CD4-positive, alpha-beta T cell treated with Interleukin-2 at 100 ng/mL for 4 hours (primary cell): ENCODE measurements at regions not wholly inside any gene's neighbourhood (a gene's known extent, or its start where the extent isn't known, plus 50 kb on each side); places are given as distances from the start of the nearest gene placed in this dataset.
A peak's percentile ranks its signal among the peaks of the same experiment; 100 is the strongest.
"Not testable (repeated sequence)": the region's sequence is repeated elsewhere in the genome, so short reads cannot be mapped to it uniquely, and the experiment has no call there.

Experiments
- DNase-seq: peaks from one replicate; pipeline ENCODE4 v3.0.0-alpha.2; 2020; ENCODE audit warnings: low spot score

DNA sequence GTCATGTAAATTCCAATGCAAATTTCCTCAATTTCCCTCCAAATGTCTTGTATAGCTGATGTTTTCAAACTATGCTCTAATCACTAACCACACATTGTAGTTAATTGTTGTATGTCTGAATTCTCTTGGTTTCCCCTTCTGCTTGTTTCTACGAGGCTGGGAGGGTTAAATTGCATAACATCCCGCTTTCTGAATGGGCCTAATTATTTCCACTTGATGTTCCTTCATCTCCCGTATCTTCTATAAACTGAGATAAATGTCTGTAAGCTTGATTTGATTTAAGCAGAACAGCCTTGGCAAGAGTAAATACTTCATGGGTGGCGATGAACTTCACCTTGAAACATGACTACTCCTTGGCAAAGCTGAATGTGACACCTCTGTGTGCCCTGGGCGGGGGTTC is 72.2 kb downstream of the SERINC2 start:
- no peak for DNase-seq

DNA sequence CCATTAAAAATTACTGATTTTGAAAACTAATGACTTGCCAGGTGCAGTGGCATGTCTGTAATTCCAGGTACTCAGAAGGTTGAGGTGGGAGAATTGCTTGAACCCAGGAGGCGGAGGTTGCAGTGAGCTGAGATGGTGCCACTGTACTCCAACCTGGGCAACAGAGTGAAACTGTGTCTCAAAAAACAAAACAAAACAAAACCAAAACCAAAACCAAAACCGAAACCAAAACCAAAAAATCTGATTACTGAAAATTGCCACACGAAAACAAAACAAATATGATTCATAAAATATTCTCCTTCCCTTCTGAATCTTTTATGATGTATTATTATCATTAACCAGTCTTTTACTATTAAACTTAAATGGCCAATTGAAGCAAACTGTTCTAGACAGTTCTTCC is 74.1 kb downstream of the SERINC2 start:
- peak; percentile 46 for DNase-seq

DNA sequence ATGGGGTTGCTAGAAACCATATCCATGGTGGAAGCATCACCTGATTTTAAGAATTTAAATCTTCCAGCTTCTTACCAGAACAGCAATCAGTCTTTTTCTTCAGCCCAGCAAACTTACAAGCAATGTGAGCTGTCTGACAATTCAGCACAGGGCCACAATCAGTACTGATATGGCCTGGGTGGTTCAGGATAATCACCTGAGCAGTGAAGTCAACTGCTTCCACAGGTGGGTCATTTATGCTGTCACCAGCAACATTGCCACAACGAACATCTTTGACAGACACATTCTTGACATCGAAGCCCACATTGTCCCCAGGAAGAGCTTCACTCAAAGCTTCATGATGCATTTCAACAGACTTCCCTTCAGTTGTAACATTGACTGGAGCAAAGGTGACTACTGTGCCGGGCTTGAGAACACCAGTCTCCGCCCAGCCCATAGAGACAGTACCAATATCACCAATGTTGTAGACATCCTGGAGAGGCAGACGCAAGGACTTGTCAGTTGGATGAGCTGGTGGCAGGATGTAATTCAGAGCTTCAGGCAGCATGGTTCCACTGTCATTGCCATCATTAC is 74.8 kb downstream of the SERINC2 start:
- no peak for DNase-seq

DNA sequence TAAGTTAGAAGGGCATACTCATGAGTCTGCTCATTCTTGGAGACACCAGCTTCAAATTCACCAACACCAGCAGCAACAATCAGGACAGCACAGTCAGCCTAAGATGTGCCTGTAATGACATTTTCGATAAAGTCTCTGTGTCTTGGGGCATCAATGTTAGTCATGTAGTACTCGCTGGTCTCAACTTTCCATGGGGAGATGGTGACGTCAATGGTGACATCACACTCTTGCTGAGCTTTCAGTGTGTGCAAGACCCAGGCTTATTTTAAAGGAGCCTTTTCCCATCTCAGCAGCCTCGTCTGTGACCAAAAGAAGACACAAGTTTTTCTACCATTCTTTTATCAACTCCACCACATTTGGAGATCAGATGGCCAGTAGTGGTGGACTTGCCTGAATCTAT is 75.5 kb downstream of the SERINC2 start:
- no peak for DNase-seq

DNA sequence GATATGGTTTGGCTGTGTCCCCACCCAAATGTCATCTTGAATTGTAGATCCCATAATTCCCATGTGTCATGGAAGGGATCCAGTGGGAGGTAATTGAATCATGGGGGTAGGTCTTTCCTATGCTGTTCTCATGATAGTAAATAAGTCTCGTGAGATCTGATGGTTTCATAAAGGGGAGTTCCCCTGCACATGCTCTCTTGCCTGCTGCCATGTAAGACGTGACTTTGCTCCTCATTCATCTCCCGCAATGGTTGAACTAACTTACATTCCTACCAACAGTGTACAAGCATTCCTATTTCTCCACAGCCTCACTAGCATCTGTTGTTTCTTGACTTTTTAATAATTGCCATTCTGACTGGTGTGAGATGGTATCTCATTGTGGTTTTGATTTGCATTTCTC is 76.6 kb downstream of the SERINC2 start:
- DNase-seq, result not testable (repeated sequence)

DNA sequence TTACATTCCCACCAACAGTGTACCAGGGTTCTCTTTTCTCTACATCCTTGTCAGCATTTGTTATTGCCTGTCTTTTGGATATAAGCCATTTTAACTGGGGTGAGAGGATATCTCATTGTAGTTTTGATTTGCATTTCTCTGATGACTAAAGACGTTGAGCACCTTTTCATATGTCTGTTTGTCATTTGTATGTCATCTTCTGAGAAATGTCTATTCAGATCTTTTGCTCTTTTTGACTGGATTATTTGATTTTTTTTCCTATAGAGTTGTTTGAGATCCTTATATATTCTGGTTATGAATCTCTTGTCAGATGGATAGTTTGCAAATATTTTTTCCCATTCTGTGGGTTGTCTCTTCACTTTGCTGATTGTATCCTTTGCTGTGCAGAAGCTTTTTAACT is 77.6 kb downstream of the SERINC2 start:
- not testable (repeated sequence) for DNase-seq

DNA sequence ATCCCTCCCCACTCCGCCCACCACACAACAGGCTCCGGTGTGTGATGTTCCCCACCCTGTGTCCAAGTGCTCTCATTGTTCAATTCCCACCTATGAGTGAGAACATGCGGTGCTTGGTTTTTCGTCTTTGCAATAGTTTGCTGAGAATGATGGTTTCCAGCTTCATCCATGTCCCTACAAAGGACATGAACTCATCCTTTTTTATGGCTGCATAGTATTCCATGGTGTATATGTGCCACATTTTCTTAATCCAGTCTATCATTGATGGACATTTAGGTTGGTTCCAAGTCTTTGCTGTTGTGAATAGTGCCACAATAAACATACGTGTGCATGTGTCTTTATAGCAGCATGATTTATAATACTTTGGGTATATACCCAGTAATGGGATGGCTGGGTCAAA is 81.0 kb upstream of the TINAGL1 start:
- not testable (repeated sequence) for DNase-seq

DNA sequence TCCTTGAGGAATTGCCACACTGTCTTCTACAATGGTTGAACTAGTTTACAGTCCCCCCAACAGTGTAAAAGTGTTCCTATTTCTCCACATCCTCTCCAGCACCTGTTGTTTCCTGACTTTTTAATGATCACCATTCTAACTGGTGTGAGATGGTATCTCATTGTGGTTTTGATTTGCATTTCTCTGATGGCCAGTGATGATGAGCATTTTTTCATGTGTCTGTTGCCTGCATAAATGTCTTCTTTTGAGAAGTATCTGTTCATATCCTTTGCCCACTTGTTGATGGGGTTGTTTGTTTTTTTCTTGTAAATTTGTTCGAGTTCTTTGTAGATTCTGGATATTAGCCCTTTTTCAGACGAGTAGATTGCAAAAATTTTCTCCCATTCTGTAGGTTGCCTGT is 80.5 kb upstream of the TINAGL1 start:
- DNase-seq, result not testable (repeated sequence)

DNA sequence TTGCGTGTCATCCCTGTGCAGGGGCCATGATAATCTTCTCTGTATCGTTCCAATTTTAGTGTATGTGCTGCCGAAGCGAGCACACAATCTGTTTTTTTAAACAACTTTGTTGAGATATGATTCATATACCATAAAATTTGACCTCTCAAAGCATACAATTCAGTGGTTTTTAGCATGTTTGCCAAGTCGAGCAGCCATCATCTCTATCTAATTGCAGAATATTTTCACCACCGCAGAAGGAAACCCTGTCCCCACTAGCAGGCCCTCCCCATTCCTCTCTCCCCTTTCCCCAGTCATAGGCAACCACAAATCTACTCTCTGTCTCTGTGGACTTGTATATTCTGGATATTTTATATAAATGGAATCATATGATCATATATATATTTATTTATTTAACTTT is 78.7 kb upstream of the TINAGL1 start:
- DNase-seq, result no peak

DNA sequence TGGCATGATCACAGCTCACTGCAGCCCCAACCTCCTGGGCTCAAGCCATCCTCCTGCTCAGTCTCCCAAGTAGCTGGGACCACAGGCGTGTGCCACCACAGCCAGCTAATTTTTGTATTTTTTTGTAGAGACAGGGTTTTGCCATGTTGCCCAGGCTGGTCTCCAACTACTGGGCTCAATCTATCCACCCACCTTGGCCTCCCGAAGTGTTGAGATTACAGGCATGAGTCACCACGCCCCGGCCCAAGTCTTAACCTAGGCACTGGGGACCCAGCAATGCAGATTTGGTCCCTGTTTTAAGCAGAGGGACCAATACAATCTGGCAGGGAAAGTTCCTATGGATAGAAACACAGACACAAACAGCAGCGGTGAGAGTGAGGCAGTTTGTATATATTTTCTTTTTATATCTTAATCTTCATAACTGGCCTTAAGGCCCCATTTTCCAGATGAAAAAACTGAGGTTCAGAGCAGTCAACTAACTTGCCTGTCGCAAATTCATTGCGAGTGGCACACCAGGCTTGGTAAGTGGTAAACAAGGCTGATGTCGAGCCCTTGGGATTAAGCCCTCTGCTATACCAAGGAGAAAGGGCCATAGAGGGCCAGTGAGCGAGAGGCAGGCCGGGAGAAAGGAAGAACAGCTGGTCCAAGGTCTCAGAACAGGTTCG is 77.8 kb upstream of the TINAGL1 start:
- DNase-seq, result no peak

DNA sequence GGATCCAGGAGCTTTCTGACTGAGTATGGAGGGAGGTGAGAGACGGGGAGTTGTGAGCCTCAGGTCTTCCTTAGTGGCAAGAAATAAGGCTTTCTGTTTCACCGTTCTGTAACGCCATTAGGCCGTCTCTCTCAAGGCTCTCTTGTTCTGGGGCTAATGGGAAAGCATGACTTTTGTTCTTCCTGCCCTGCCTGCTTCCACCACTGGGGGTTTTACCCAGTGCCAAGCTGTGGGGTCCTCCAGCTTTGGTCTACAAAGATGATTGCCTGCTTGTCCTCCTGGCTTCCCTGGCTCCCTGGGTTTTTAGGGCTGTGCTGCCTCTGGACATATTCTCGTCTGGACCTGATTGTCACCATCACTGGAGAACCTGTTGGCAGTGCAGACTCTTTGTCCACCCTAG is 74.8 kb upstream of the TINAGL1 start:
- DNase-seq, result no peak

DNA sequence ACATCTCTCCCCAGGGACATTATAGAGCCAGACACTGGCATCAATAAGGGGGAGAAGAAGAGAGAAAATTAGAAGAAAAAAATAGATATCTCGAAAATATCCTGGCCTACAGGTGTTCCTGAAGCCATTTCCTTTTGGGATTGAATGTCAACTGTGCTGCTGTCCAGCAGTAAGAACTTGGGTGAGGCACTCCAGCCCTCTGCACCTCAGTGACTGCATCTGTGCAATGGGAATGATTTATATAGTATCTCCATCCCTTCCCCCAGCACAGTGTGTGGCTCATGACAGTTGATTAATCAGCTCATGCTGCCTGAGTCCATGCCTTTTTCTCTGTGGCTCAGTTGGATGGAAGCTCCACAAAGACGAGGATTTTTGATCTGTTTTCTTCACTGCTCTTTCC is 74.1 kb upstream of the TINAGL1 start:
- DNase-seq, result no peak

DNA sequence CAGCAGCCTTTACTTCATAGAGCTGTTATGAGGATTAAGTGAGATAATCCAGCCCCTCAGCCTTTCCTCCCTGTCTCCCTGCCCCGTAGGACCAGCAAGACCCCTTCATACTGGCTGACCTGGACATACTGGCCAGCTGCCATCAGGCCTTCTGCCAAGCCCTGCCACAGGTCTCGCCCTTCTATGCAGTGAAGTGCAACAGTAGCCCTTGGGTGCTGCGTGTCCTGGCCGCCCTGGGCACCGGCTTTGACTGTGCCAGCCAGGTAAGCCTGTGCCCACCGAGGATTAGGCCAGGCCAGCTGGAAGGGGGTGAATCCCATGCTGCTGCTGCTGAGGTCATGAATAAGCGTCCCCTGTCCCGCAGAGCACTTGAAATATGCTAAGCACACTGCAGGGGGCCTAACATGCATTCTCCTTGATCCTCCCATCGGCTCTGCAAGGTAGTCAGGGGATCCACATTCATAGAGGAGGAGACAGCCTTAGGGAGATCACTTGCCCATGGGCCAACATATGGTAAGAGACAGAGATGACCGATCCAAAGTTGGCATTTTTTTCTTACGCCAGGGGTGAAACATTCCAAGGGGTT is 73.3 kb upstream of the TINAGL1 start:
- no peak for DNase-seq

DNA sequence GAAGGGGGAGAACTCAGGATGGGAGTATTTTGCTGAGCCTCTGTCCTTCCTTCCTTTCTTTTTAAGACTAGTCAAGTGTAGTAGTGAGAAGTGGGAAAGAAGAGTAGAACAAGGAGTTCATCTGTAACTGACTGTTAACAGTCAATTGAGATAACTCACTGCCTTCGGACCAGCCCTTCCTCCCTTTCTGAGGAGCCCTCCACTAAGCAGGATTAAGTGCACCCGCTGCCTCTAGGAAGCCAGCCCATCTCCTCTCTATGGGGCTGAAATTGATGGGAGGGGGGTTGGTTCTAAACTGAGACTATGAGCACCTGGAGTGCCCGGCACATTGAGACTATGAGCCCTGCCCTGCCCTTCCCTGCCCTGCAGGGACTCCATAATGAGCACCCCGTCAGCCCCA is 72.7 kb upstream of the TINAGL1 start:
- no peak for DNase-seq

DNA sequence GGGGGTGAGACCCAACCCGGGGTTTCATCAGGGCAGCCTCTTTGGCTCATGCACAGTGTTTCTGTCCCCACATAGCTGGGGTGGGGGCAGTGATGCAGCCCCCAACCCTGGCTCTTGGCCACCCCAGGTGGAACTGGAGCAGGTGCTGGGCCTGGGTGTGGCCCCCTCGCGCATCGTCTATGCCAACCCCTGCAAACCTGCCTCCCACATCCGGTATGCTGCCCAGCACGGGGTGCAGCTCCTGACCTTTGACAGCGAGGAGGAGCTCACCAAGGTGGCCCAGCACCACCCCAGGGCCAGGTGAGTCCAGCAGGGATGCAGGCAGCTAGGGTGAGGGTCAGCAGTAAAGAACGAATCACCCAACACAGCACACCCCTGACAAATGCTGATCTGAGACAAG is 72.3 kb upstream of the TINAGL1 start:
- no peak for DNase-seq

DNA sequence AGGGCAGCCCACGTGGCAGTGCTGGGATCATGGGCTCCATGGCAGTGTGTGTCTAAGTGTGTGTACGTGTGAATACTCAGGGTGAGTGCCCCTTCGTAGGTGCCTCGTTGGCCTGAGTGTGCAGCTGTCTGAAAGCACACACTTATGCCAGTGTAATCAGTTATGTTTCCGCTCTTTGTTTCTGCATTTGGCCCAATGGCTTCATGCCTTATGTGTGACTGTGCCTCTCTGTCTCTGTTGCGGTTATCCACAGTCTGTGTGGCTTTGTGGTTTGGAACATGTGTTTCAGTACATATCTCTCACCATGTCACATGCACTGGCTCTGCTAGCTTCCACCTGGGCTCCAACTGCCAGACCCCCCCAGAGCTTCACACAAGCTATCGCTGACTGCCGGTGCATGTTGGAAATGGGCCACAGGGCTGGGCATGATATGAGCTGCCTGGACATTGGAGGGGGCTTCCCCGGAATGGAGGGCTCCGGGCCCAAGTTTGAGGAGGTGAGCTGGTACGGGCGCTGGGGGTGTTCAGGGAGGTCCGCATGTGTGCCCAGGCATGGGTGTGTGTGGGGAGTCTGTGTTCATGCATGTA is 70.3 kb upstream of the TINAGL1 start:
- no peak for DNase-seq

DNA sequence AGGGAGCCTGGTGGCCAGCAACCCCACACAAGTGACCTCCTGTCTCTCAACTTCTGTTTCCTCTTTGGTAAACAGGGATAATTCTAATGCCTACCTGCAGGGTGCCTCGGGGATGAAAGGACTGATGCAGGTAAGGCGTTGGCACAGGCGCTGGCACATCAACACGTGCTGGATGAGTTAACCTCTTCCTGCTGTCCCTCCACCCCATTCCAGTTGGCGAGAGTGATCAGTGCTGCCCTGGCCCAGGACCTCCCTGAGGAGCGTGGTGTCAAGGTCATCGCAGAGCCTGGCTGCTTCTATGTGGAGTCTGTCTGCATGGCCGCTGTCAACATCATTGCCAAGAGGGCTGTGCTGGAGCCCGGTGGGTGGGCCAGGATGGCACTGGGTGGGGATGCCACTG is 69.1 kb upstream of the TINAGL1 start:
- DNase-seq, result no peak

DNA sequence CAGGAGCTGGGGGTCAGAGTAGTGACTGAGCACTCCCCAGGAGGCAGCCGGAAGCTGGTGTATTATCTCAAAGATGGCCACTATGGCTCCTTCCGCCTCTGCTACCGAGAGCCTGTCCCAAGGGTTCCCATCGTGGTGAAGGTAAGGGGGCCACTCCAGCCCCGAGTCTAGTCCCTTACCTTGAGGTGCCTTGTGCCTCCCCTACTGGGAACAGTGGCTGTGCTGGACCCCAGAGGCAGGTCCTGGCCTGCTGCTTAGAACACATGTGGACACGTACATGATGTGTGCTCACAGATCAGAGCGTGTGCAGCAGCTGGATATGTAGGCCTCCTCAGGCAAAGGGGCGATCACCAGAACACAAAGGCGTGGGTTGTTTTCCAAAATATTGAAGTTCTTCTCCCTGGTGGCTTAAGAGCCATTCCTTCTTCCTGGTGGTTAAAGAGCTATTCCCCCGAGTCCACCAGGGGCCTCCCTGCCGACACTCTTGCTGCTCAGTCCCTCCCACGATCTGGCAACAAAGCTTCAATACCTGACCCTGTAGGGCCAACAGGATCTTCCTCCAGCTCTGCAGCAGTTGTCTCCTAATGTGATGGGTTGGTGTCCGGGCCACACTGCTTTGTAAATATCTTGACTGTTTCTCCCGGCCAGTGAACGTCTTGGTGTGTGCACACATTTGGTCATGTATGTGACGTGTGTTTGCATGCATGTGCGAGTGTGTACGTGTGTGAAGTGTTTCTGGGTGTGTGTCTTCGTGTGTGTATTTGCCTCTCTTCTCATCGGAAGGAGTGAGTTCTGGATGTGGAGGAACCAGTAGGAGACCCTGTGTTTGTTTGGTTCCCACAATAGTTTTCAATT is 68.4 kb upstream of the TINAGL1 start:
- DNase-seq, result no peak

DNA sequence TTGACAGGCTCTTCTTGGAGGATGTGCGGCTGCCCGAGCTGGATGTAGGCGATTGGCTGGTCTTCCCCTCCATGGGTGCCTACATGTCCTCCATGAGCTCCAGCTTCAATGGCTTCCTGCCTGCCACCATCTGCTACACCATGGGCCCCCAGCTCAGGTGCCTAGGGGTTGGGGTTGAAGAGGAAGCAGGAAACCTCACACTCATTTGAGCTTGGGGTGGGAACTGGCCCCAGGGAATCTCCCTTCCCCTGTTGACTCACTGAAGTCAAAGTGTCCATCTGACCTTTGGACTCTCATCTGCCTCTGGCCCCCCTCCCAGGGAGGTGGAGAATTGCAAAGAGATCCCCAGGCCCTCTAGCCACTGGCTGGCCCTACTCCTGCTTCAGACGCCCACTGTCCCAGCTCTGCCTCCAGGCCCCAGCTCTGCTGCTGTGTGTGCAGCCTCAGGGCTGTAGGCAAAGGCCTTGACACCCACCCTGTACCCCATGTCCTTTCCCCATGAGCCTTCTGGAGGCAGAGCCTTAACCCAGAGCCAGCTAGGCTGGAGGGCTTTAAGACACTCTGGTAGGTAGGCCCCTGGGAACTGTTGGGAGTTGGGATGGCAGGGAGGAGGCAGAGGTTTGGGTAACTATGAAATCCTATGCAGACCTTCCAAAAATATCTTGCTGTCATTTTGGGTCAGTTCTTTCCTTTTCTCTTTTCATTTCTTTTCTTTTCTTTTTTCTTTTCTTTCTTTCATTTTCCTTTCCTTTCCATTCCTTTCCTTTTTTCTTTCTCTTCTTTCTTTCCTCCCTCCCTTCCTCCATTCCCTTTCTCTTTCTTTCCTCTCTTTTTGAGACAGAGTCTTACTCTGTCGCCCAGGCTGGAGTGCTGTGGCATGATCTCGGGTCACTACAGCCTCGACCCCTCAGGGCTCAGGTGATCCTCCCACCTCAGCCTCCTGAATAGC is 66.9 kb upstream of the TINAGL1 start:
- DNase-seq, result no peak

DNA sequence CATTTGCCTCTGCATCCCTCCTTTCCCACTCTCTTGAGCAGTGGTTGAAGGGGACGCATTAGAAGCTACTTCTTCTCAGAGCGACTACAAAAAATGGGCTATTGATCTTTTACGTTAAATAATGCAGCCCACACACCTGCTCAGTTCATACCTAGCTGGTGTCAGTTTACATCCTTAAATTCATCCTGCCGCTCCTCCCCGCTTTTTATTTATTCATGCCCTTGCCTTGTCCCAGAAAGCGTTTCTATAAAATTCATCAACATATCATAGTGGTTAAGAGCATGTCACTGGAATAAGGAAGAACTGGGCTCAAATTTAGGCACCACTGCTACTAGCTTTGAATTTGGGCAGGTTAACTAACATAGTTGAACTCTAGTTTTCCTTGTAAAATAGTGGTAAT is 66.0 kb upstream of the TINAGL1 start:
- no peak for DNase-seq
